ENCODE measurements at regions not wholly inside any gene's neighbourhood (a gene's known extent, or its start where the extent isn't known, plus 50 kb on each side); places are given as distances from the start of the nearest gene placed in this dataset.

DNA sequence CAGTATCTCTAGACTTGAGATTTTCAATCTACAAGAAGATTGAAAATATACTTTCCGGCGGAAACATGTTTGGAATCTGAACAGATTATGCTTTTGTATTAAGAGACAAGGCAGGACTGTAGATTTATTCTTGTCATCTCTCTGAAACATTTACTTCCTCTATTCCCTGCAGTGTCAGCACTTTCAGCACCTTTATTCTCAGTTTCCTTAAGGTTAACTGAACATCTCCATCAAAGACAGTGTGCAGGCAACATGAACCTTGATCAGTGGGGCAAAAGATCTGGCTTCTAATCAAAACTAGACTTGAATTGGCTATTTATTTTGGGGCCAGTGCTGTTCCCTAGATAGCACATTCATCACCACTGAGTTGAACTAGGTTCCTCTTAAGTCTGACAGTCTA is 129.9 kb upstream of the HCN1 start:
- Histone ChIP-seq H3K9me2 (replicated peaks; ENCODE audit: control insufficient read depth, low read length) (no peaks in the 10 kb centered on the region), H3K27me3 (ENCODE audit: control insufficient read depth, low read length) (no peaks in the 10 kb centered on the region), H3K4me2 (ENCODE audit: low read length) (no peak overlapping the region), H3K36me3 (ENCODE audit: control insufficient read depth, low read length) (no peaks in the 10 kb centered on the region), H3K9me3 (ENCODE audit: control insufficient read depth, insufficient read depth, low read length) (no peaks in the 10 kb centered on the region), H3K27ac (ENCODE audit: low read depth, low read length) (no peak overlapping the region), H3K4me1 (ENCODE audit: control insufficient read depth, low read length) (no peaks in the 10 kb centered on the region), H4K20me1 (ENCODE audit: control insufficient read depth, insufficient read depth, low read depth, low read length) (no peaks in the 10 kb centered on the region), H3K4me3 (ENCODE audit: low read length) (no peak overlapping the region), H3K79me2 (ENCODE audit: control insufficient read depth, low read length) (no peaks in the 10 kb centered on the region), H3F3A (ENCODE audit: control insufficient read depth, insufficient read depth) (no peaks in the 10 kb centered on the region)
- TF ChIP-seq EZH2phosphoT487 (IDR thresholded peaks at IDR 0.05; ENCODE audit: borderline replicate concordance, low read length), result no peak
- TF ChIP-seq, protein P1, sequence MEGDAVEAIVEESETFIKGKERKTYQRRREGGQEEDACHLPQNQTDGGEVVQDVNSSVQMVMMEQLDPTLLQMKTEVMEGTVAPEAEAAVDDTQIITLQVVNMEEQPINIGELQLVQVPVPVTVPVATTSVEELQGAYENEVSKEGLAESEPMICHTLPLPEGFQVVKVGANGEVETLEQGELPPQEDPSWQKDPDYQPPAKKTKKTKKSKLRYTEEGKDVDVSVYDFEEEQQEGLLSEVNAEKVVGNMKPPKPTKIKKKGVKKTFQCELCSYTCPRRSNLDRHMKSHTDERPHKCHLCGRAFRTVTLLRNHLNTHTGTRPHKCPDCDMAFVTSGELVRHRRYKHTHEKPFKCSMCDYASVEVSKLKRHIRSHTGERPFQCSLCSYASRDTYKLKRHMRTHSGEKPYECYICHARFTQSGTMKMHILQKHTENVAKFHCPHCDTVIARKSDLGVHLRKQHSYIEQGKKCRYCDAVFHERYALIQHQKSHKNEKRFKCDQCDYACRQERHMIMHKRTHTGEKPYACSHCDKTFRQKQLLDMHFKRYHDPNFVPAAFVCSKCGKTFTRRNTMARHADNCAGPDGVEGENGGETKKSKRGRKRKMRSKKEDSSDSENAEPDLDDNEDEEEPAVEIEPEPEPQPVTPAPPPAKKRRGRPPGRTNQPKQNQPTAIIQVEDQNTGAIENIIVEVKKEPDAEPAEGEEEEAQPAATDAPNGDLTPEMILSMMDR (IDR thresholded peaks at IDR 0.05; ENCODE audit: low read depth, low read length, poor library complexity, severe bottlenecking), result no peak

DNA sequence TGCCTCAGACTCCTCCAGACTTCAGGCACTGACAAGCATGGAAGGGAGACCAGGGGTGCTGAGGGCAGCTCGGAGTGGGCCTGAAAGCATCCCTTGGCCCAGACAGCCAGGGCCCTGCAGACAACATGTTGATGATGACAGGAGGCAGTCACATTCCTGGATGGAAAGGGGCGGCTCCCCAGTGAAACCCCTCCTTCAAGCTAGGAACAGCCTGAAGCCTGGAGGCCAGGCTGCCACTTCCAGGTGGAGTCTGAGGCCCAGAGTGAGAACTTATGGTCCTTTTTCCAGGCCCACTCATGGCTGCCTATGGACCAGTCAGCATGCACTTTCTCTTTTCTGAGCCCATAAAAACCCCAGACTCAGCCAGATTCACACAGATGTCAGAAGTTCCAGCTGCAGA is 104.2 kb upstream of the HCN1 start:
- H3K4me1 ChIP-seq (ENCODE audit: control insufficient read depth, low read length), result no peaks in the 10 kb centered on the region
- no peaks in the 10 kb centered on the region for H3F3A ChIP-seq (ENCODE audit: control insufficient read depth, insufficient read depth)
- no peak overlapping the region for H3K4me3 ChIP-seq (ENCODE audit: low read length)
- no peaks in the 10 kb centered on the region for H3K36me3 ChIP-seq (ENCODE audit: control insufficient read depth, low read length)
- no peak overlapping the region for H3K27ac ChIP-seq (ENCODE audit: low read depth, low read length)
- no peak overlapping the region for H3K4me2 ChIP-seq (ENCODE audit: low read length)
- no peaks in the 10 kb centered on the region for H3K9me2 ChIP-seq (replicated peaks; ENCODE audit: control insufficient read depth, low read length)
- H3K9me3 ChIP-seq (ENCODE audit: control insufficient read depth, insufficient read depth, low read length), result peaks cover 15% of the 10 kb centered on the region; the same call in 1 of the 2 replicates
- H3K79me2 ChIP-seq (ENCODE audit: control insufficient read depth, low read length), result no peaks in the 10 kb centered on the region
- H4K20me1 ChIP-seq (ENCODE audit: control insufficient read depth, insufficient read depth, low read depth, low read length), result no peaks in the 10 kb centered on the region
- no peaks in the 10 kb centered on the region for H3K27me3 ChIP-seq (ENCODE audit: control insufficient read depth, low read length)
- TF ChIP-seq, protein P1 (IDR thresholded peaks at IDR 0.05; ENCODE audit: low read depth, low read length, poor library complexity, severe bottlenecking), result no peak
- no peak for TF ChIP-seq EZH2phosphoT487 (IDR thresholded peaks at IDR 0.05; ENCODE audit: borderline replicate concordance, low read length)

DNA sequence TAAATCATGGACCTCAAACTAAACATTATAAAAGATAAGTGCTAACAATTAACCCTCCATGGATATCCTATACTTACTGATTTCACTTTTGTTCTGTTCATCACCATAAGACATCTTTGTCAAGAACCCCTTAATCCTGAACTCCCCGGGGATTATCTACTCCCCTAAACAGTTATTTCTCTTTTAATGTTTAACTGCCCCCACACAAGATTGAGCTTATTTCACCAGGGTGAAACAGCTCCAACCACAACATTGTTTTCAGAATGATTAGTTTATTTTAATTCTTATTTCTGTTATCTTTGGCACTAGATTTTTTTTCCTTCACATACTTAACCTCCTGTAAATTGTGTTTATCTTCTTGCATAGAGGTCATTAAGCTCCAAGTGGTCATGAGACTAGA is 103.2 kb upstream of the HCN1 start:
- Histone ChIP-seq H3K9me2 (replicated peaks; ENCODE audit: control insufficient read depth, low read length) (no peaks in the 10 kb centered on the region), H3K79me2 (ENCODE audit: control insufficient read depth, low read length) (no peaks in the 10 kb centered on the region), H4K20me1 (ENCODE audit: control insufficient read depth, insufficient read depth, low read depth, low read length) (no peaks in the 10 kb centered on the region), H3K36me3 (ENCODE audit: control insufficient read depth, low read length) (no peaks in the 10 kb centered on the region), H3K4me3 (ENCODE audit: low read length) (no peak overlapping the region), H3K9me3 (ENCODE audit: control insufficient read depth, insufficient read depth, low read length) (peaks cover 15% of the 10 kb centered on the region; the same call in 1 of the 2 replicates), H3K27me3 (ENCODE audit: control insufficient read depth, low read length) (no peaks in the 10 kb centered on the region), H3K27ac (ENCODE audit: low read depth, low read length) (no peak overlapping the region), H3K4me1 (ENCODE audit: control insufficient read depth, low read length) (no peaks in the 10 kb centered on the region), H3F3A (ENCODE audit: control insufficient read depth, insufficient read depth) (no peaks in the 10 kb centered on the region), H3K4me2 (ENCODE audit: low read length) (no peak overlapping the region)
- no peak for TF ChIP-seq EZH2phosphoT487 (IDR thresholded peaks at IDR 0.05; ENCODE audit: borderline replicate concordance, low read length)
- TF ChIP-seq, protein P1 (IDR thresholded peaks at IDR 0.05; ENCODE audit: low read depth, low read length, poor library complexity, severe bottlenecking), result no peak

Measured in DOHH2 (cell line).